SK-N-MC (cell line): ENCODE measurements at regions not wholly inside any gene's neighbourhood (a gene's known extent, or its start where the extent isn't known, plus 50 kb on each side); places are given as distances from the start of the nearest gene placed in this dataset.

Experiments used
- DNase-seq: peaks from one replicate; pipeline ENCODE4 v3.0.0-alpha.2; 2011; ENCODE audit warnings: low read depth, low spot score
- H3K27ac ChIP-seq: fragments of 200-600 bp; sonication (generic); 2 replicates; pipeline ENCODE4 v1.5.1; 2016; ENCODE audit warnings: mixed run types
- H3K36me3 ChIP-seq: fragments of 200-600 bp; sonication (generic); 2 replicates; pipeline ENCODE4 v1.6.1; 2017; ENCODE audit warnings: antibody characterized with exemption, low read length, mixed read lengths; ENCODE audit not compliant: insufficient read depth
- H3K4me3 ChIP-seq: fragments of 200-600 bp; sonication (generic); 2 replicates; pipeline ENCODE4 v1.5.1; 2016
- H3K9ac ChIP-seq: fragments of 200-600 bp; sonication (generic); 2 replicates; pipeline ENCODE4 v1.8.0; 2017; ENCODE audit warnings: mixed run types, mixed read lengths; ENCODE audit not compliant: insufficient read length
- H3K9me3 ChIP-seq: fragments of 200-600 bp; sonication (generic); 2 replicates; pipeline ENCODE4 v1.6.1; 2017; ENCODE audit warnings: low read depth, mild to moderate bottlenecking, antibody characterized with exemption, low read length, moderate library complexity, mixed read lengths
- EZH2 ChIP-seq: fragments of 200-600 bp; sonication (generic); IDR thresholded peaks from one replicate; pipeline ENCODE4 v1.6.1; 2017; ENCODE audit warnings: antibody characterized with exemption
- FOXP2 ChIP-seq: optimal IDR thresholded peaks from 2 replicates; pipeline ENCODE3; 2011; ENCODE audit warnings: mild to moderate bottlenecking, moderate library complexity; ENCODE audit not compliant: insufficient read depth; ENCODE audit errors: extremely low read length, control extremely low read depth
- POLR2AphosphoS5 ChIP-seq: IDR thresholded peaks from 2 replicates; pipeline ENCODE4 v1.6.1; 2012; ENCODE audit warnings: mild to moderate bottlenecking, low read depth, low read length, borderline replicate concordance

DNA sequence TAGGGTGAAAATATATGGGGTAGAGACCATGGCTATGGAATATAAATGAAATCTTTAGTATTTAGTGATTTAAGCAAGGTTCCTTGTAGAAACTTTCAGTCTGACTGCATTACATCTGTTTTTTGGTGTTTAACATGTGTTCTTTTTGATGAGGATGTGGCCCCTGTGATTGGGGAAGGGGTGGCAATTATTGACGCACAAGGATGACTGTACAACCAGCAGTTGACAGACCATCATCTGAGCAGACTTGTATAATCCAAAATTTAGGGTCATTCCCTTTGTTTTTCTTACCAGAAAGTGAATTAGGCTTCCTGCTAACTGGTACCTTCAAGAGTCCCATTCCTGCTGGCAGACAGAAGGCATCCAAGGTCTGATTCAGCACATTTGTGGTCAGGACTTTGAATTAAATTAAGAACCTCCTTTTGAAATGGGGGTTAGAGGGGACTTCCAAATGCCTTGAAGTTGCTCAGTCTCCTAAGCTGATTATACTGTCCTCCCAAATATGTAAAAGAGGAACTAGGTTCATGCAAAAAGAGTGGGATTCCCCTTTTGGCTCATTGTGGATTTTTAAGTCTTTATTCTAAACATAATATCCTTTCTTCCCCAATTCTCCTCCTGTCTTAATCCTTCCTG is 112.4 kb upstream of the CXCL13 start:
- DNase-seq: no peak
- Histone ChIP-seq H3K9me3 (no peaks in the 10 kb centered on the region), H3K9ac (no peak overlapping the region), H3K36me3 (no peaks in the 10 kb centered on the region), H3K4me3 (no peak overlapping the region), H3K27ac (no peak overlapping the region)
- TF ChIP-seq FOXP2 (no peak), EZH2 (no peak), POLR2AphosphoS5 (no peak)

- DNase-seq: no peak
- no peak overlapping the region for H3K4me3 ChIP-seq
- no peak overlapping the region for H3K27ac ChIP-seq
Observed at GRCh38 chr4:77493829-77494551, 111.6 kb upstream of the CXCL13 start.

DNA sequence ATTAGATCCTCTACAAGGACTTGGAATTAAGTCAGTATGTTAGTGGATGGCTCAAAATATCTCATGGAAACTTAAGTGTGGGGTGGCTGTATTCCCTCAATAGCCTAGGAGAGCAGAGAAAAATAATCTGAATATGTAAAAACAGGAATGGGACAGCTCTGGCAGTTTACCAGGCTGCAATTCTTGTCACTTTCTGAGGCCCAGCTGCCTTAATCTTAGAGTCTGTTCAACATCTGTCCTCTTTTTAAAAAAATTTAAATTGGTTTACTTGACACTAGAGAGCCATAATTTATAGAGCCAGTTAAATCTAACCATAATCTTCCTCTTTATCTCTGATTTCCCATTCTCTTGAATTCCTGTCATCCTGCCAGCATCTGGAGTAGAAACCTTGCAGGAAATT is 109.2 kb upstream of the CXCL13 start:
- no peak overlapping the region for H3K27ac ChIP-seq
- no peak overlapping the region for H3K9ac ChIP-seq
- H3K36me3 ChIP-seq: no peaks in the 10 kb centered on the region
- no peak overlapping the region for H3K4me3 ChIP-seq
- H3K9me3 ChIP-seq: no peaks in the 10 kb centered on the region
- no peak for DNase-seq
- TF ChIP-seq EZH2: no peak
- TF ChIP-seq FOXP2: no peak
- TF ChIP-seq POLR2AphosphoS5: no peak

More at GRCh38 chr4:77493829-77494551, 111.6 kb upstream of the CXCL13 start:
- TF ChIP-seq POLR2AphosphoS5: no peak
- TF ChIP-seq EZH2: no peak
- TF ChIP-seq FOXP2: no peak
- H3K9ac ChIP-seq: no peak overlapping the region
- H3K36me3 ChIP-seq: no peaks in the 10 kb centered on the region
- H3K9me3 ChIP-seq: no peaks in the 10 kb centered on the region

- H3K27ac ChIP-seq: no peak overlapping the region
- DNase-seq: no peak
- no peak for TF ChIP-seq POLR2AphosphoS5
- TF ChIP-seq EZH2: no peak
- TF ChIP-seq FOXP2: no peak
Observed at GRCh38 chr4:77500801-77501200, 104.8 kb upstream of the CXCL13 start.

GRCh38 chr4:77501240-77501639 is 104.4 kb upstream of the CXCL13 start:
- TF ChIP-seq EZH2 (no peak), FOXP2 (no peak), POLR2AphosphoS5 (no peak)
- DNase-seq: no peak
- Histone ChIP-seq H3K9ac (no peak overlapping the region), H3K9me3 (no peaks in the 10 kb centered on the region), H3K27ac (no peak overlapping the region), H3K36me3 (no peaks in the 10 kb centered on the region), H3K4me3 (no peak overlapping the region)

More at GRCh38 chr4:77500801-77501200, 104.8 kb upstream of the CXCL13 start:
- no peaks in the 10 kb centered on the region for H3K9me3 ChIP-seq
- no peaks in the 10 kb centered on the region for H3K36me3 ChIP-seq
- no peak overlapping the region for H3K4me3 ChIP-seq
- H3K9ac ChIP-seq: no peak overlapping the region

DNA sequence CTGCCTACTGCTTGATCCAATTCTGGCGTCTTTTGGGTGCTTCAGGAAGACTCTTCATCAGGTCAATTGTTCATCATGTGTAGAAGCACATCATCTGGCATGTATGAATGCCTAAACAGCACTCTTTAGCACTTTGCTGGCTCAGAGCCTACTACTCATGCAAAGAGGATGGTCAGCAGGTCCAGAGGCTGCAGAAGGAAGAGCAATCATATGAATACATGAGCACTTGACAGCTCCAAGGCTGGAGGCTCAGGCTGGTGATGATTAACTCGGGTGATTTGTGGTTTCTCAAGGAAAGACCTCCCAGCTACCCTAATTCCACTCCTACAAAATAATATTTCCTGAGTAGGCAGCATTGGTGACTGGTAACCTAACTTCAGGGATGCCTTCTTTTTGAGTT is 103.8 kb upstream of the CXCL13 start:
- no peak overlapping the region for H3K27ac ChIP-seq
- no peak overlapping the region for H3K9ac ChIP-seq
- no peak overlapping the region for H3K4me3 ChIP-seq
- no peaks in the 10 kb centered on the region for H3K9me3 ChIP-seq
- no peaks in the 10 kb centered on the region for H3K36me3 ChIP-seq
- no peak for TF ChIP-seq EZH2
- TF ChIP-seq FOXP2: no peak
- no peak for TF ChIP-seq POLR2AphosphoS5
- DNase-seq: no peak

DNA sequence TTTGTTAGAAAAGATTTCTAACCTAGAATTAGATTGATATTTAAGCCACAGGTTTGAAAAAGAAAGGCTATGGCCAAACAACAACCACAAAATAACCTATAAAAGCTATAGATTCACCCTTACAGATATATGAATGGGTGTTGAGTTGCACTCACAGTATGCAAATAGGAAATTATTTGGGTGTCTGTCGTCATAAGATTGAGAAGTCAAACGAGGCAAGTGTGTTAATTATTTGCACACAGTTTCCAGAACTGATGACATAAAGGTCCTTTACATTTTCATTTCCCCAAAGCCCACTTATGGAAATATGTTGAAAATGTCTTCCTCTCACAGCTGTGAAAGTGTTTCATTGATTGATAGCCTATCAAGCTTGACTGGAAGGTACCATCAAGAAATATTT is 101.2 kb upstream of the CXCL13 start:
- H3K4me3 ChIP-seq: no peak overlapping the region
- H3K36me3 ChIP-seq: no peaks in the 10 kb centered on the region
- H3K9me3 ChIP-seq: no peaks in the 10 kb centered on the region
- no peak for DNase-seq
- TF ChIP-seq EZH2 (no peak), FOXP2 (no peak), POLR2AphosphoS5 (no peak)
- no peak overlapping the region for H3K27ac ChIP-seq
- no peak overlapping the region for H3K9ac ChIP-seq

DNA sequence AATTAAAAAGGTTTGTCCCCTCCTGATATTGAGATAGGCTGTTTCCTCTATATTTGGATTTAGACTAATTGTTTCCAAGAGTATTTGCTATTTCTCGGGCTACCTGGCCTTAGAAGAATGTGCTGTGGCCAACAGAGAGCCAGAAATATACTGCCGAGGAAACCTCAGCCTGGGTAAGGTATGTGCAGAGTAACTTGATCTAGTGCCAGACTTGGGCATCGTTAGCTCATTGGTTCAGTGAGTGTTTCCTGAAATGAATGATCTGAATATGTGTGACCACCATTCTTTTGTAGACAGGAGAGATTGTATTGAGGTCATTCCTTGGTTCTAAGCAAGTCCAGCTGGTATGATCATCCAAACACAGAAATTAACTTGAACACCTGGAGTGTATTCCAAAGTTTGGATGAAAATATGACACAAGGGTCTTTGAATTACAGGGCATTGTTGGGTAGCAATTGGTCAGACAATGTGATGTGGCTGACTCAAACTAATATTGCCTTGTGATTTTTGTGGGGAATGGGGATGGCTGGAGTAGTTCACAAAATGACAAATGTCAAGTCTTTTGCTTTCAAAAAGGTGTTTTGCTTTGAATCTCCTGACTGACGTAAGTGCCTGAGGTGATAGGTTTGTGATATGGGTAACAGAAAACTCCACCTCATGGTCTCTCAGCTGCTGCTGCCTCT is 100.2 kb upstream of the CXCL13 start:
- no peak overlapping the region for H3K9ac ChIP-seq
- H3K4me3 ChIP-seq: no peak overlapping the region
- DNase-seq: no peak
- TF ChIP-seq FOXP2 (no peak), POLR2AphosphoS5 (no peak), EZH2 (no peak)
- H3K36me3 ChIP-seq: no peaks in the 10 kb centered on the region
- H3K9me3 ChIP-seq: no peaks in the 10 kb centered on the region
- no peak overlapping the region for H3K27ac ChIP-seq
